Neural cell (in vitro differentiated cells): ENCODE measurements at regions not wholly inside any gene's neighbourhood (a gene's known extent, or its start where the extent isn't known, plus 50 kb on each side); places are given as distances from the start of the nearest gene placed in this dataset.

Source experiments
- CTCF ChIP-seq: fragments of 450-650 bp; IDR thresholded peaks from 2 replicates; pipeline ENCODE4 v1.5.1; 2014; ENCODE audit warnings: antibody characterized with exemption, mild to moderate bottlenecking, moderate library complexity; ENCODE audit not compliant: poor library complexity, severe bottlenecking
- MXI1 ChIP-seq: fragments of 450-650 bp; conservative IDR thresholded peaks from 2 replicates; pipeline ENCODE4 v1.6.1; 2014; ENCODE audit warnings: antibody characterized with exemption, mild to moderate bottlenecking; ENCODE audit not compliant: poor library complexity, severe bottlenecking
- TAF1 ChIP-seq: IDR thresholded peaks from 2 replicates; pipeline ENCODE4 v1.6.1; 2012; ENCODE audit warnings: low read depth

- TF ChIP-seq CTCF (no peak), MXI1 (no peak), TAF1 (no peak)
Observed at GRCh38 chrX:26559855-26560254, 343.9 kb downstream of the MAGEB5 start.
